IMR-90 (cell line): ENCODE measurements at regions not wholly inside any gene's neighbourhood (a gene's known extent, or its start where the extent isn't known, plus 50 kb on each side); places are given as distances from the start of the nearest gene placed in this dataset.

Experiments used
- ATAC-seq: fragments of 200-7000 bp; cut with Tn5 transposase; 2 replicates; pipeline ENCODE4 v1.9.1; 2020; ENCODE audit warnings: low read depth, mild to moderate bottlenecking, moderate library complexity
- BruUV-seq: library from RNA; stranded (reverse); fragments of 400-500 nt; replicated peaks from 2 replicates; lab custom pipeline; 2021; lab: Mats Ljungman, UMichigan
- CTCF ChIA-PET: fragments of 300-600 bp; formaldehyde crosslinking; extraction: SDS; loops from one replicate; lab custom pipeline; 2021; ENCODE audit warnings: antibody characterized with exemption; lab: Yijun Ruan, JAX
- POLR2A ChIA-PET: fragments of 300-600 bp; sonication (Branson Sonifier 250); formaldehyde crosslinking; loops from one replicate; lab custom pipeline; 2022; ENCODE audit warnings: antibody characterized with exemption; ENCODE audit not compliant: unreplicated experiment; lab: Charles Lee
- DNase-seq: peaks from one replicate; pipeline ENCODE4 v3.0.0; 2013
- H2AFZ ChIP-seq: replicated peaks from 2 replicates; pipeline ENCODE3; 2013; ENCODE audit warnings: low read length, mild to moderate bottlenecking; ENCODE audit not compliant: poor library complexity
- H2AK5ac ChIP-seq: 2 replicates; pipeline ENCODE4 v1.6.1; 2013; ENCODE audit warnings: low read depth, low read length, inconsistent platforms
- H2AK9ac ChIP-seq: replicated peaks from 2 replicates; pipeline ENCODE3; 2013; ENCODE audit warnings: mild to moderate bottlenecking, low read depth, low read length, moderate library complexity; ENCODE audit not compliant: poor library complexity
- H2BK120ac ChIP-seq: 2 replicates; pipeline ENCODE4 v1.6.1; 2013; ENCODE audit warnings: low read depth, low read length, inconsistent platforms
- H2BK15ac ChIP-seq: 3 replicates; pipeline ENCODE4 v1.6.1; 2013; ENCODE audit warnings: low read depth, low read length, inconsistent platforms
- H2BK20ac ChIP-seq: 2 replicates; pipeline ENCODE4 v1.6.1; 2013; ENCODE audit warnings: low read depth, mild to moderate bottlenecking, inconsistent platforms, low read length, moderate library complexity
- H2BK5ac ChIP-seq: 2 replicates; pipeline ENCODE4 v1.6.1; 2013; ENCODE audit warnings: mild to moderate bottlenecking, low read depth, low read length, inconsistent platforms; ENCODE audit not compliant: poor library complexity, severe bottlenecking
- H3K14ac ChIP-seq: replicated peaks from 2 replicates; pipeline ENCODE4 v1.6.1; 2013; ENCODE audit warnings: low read depth, low read length, inconsistent platforms
- H3K18ac ChIP-seq: 2 replicates; pipeline ENCODE4 v1.6.1; 2013; ENCODE audit warnings: low read depth, low read length, control low read depth
- H3K23ac ChIP-seq: 2 replicates; pipeline ENCODE4 v1.6.1; 2013; ENCODE audit warnings: low read depth, low read length, inconsistent platforms
- H3K27ac ChIP-seq: 2 replicates; pipeline ENCODE4 v1.5.1; 2013; ENCODE audit warnings: mild to moderate bottlenecking, control low read depth, low read length; ENCODE audit not compliant: insufficient read depth
- H3K27me3 ChIP-seq: 2 replicates; pipeline ENCODE4 v1.6.1; 2013; ENCODE audit warnings: low read length; ENCODE audit not compliant: control insufficient read depth, insufficient read depth
- H3K36me3 ChIP-seq: 2 replicates; pipeline ENCODE4 v1.6.1; 2013; ENCODE audit warnings: low read length, mixed read lengths; ENCODE audit not compliant: control insufficient read depth, insufficient read depth
- H3K4ac ChIP-seq: 2 replicates; pipeline ENCODE4 v1.6.1; 2013; ENCODE audit warnings: low read depth, low read length, inconsistent platforms
- H3K4me1 ChIP-seq: 2 replicates; pipeline ENCODE4 v1.6.1; 2013; ENCODE audit warnings: low read length, mixed read lengths; ENCODE audit not compliant: control insufficient read depth, insufficient read depth
- H3K4me2 ChIP-seq: 2 replicates; pipeline ENCODE4 v1.6.1; 2013; ENCODE audit warnings: low read depth, mild to moderate bottlenecking, control low read depth, low read length, moderate library complexity
- H3K4me3 ChIP-seq: 2 replicates; pipeline ENCODE4 v1.5.1; 2013; ENCODE audit warnings: low read depth, mild to moderate bottlenecking, control low read depth, low read length, moderate library complexity; ENCODE audit not compliant: insufficient read depth
- H3K56ac ChIP-seq: 2 replicates; pipeline ENCODE4 v1.6.1; 2013; ENCODE audit warnings: low read length, inconsistent platforms; ENCODE audit not compliant: insufficient read depth; ENCODE audit errors: extremely low read depth
- H3K79me1 ChIP-seq, 2 experiments: 2 replicates each; pipeline ENCODE4 v1.6.1; 2013; ENCODE audit warnings: low read length in 2 of 2, inconsistent platforms in 1 of 2, low read depth in 1 of 2
- H3K9ac ChIP-seq: 2 replicates; pipeline ENCODE4 v1.6.1; 2013; ENCODE audit warnings: low read depth, low read length, control low read depth
- H3K9me1 ChIP-seq: 2 replicates; pipeline ENCODE4 v1.6.1; 2013; ENCODE audit warnings: low read length, inconsistent platforms; ENCODE audit not compliant: insufficient read depth
- H3K9me3 ChIP-seq: 2 replicates; pipeline ENCODE4 v1.6.1; 2013; ENCODE audit warnings: low read length; ENCODE audit not compliant: control insufficient read depth, insufficient read depth
- H4K20me1 ChIP-seq: 2 replicates; pipeline ENCODE4 v1.6.1; 2013; ENCODE audit warnings: low read length, inconsistent platforms; ENCODE audit not compliant: insufficient read depth
- H4K5ac ChIP-seq: 2 replicates; pipeline ENCODE4 v1.6.1; 2013; ENCODE audit warnings: mild to moderate bottlenecking, low read depth, low read length, control low read depth
- H4K8ac ChIP-seq, 2 experiments: 2 replicates each; pipeline ENCODE4 v1.6.1; 2013; ENCODE audit warnings: low read depth in 2 of 2, low read length in 2 of 2, control low read depth in 1 of 2, inconsistent platforms in 1 of 2
- H4K91ac ChIP-seq: 2 replicates; pipeline ENCODE4 v1.6.1; 2013; ENCODE audit warnings: low read depth, low read length, inconsistent platforms; ENCODE audit not compliant: insufficient read depth
- BHLHE40 ChIP-seq: fragments of 150-350 bp; IDR thresholded peaks from 2 replicates; pipeline ENCODE4 v1.6.1; 2016; ENCODE audit warnings: mild to moderate bottlenecking, low read depth, low read length
- CEBPB ChIP-seq: IDR thresholded peaks from 2 replicates; pipeline ENCODE4 v1.6.1; 2012; ENCODE audit warnings: low read depth, low read length, improper control_type of control experiment
- CHD1 ChIP-seq: IDR thresholded peaks from 2 replicates; pipeline ENCODE4 v1.6.1; 2012; ENCODE audit warnings: low read depth, low read length, improper control_type of control experiment
- FOS ChIP-seq: fragments of 150-350 bp; IDR thresholded peaks from 2 replicates; pipeline ENCODE4 v1.6.1; 2016; ENCODE audit warnings: low read depth, low read length
- MAFK ChIP-seq: IDR thresholded peaks from 2 replicates; pipeline ENCODE4 v1.6.1; 2012; ENCODE audit warnings: low read depth, low read length, improper control_type of control experiment
- MAZ ChIP-seq: IDR thresholded peaks from 2 replicates; pipeline ENCODE4 v1.6.1; 2012; ENCODE audit warnings: low read depth, mild to moderate bottlenecking, low read length, improper control_type of control experiment, moderate library complexity, borderline replicate concordance
- MXI1 ChIP-seq: IDR thresholded peaks from 2 replicates; pipeline ENCODE4 v1.6.1; 2012; ENCODE audit warnings: low read depth, mild to moderate bottlenecking, low read length, moderate library complexity, borderline replicate concordance
- NFE2L2 ChIP-seq: fragments of 150-350 bp; IDR thresholded peaks from 2 replicates; pipeline ENCODE4 v1.6.1; 2016; ENCODE audit warnings: low read depth, mild to moderate bottlenecking, low read length
- POLR2A ChIP-seq: IDR thresholded peaks from 2 replicates; pipeline ENCODE4 v1.6.1; 2012; ENCODE audit warnings: mild to moderate bottlenecking, low read depth, low read length
- RAD21 ChIP-seq: IDR thresholded peaks from 2 replicates; pipeline ENCODE4 v1.6.1; 2012; ENCODE audit warnings: low read length, improper control_type of control experiment
- RCOR1 ChIP-seq: IDR thresholded peaks from 2 replicates; pipeline ENCODE4 v1.6.1; 2012; ENCODE audit warnings: mild to moderate bottlenecking, low read length, improper control_type of control experiment; ENCODE audit not compliant: insufficient replicate concordance
- RFX5 ChIP-seq: IDR thresholded peaks from 2 replicates; pipeline ENCODE4 v1.8.0; 2012; ENCODE audit warnings: low read depth, mild to moderate bottlenecking, low read length, moderate library complexity
- SMC3 ChIP-seq: fragments of 150-350 bp; IDR thresholded peaks from 2 replicates; pipeline ENCODE4 v1.6.1; 2016; ENCODE audit warnings: low read depth, mild to moderate bottlenecking, antibody characterized with exemption, low read length, moderate library complexity
- WGBS, 2 experiments: methylation state at CpG; one replicate each; pipeline versions ENCODE4 v1.1.5 to v1.1.7; 2013; ENCODE audit warnings: missing lambda C conversion rate in 2 of 2; ENCODE audit not compliant: insufficient read length in 1 of 2; ENCODE audit errors: extremely low coverage in 2 of 2; 5-methylcytosine and 5-hydroxymethylcytosine counted together
- dilution Hi-C: fragments of 300-500 bp; cut with HindIII; formaldehyde crosslinking; loops from one replicate; pipeline ENCODE4 v1.14.3; 2018; ENCODE audit warnings: low sequenced_read_pairs; ENCODE audit not compliant: unreplicated experiment
- in situ Hi-C: fragments of 300-500 bp; cut with MboI; formaldehyde crosslinking; loops from 3 replicates; pipeline ENCODE4 v1.14.3; 2019; ENCODE audit warnings: low sequenced_read_pairs, inconsistent platforms, mixed read lengths
- intact Hi-C: fragments of 100-400 bp; cut with micrococcal nuclease; formaldehyde crosslinking; loops from 2 replicates; pipeline ENCODE4 v1.10.0; 2022
- TF ChIP-seq, protein P1 (sequence below): conservative IDR thresholded peaks from 2 replicates; pipeline ENCODE4 v1.5.1; 2012; ENCODE audit warnings: mild to moderate bottlenecking, low read depth, low read length, improper control_type of control experiment
- TF ChIP-seq, protein P2 (sequence below): fragments of 150-350 bp; IDR thresholded peaks from 2 replicates; pipeline ENCODE4 v1.6.1; 2016; ENCODE audit warnings: low read depth, mild to moderate bottlenecking, low read length, moderate library complexity, borderline replicate concordance
- TF ChIP-seq, protein P3 (sequence below): fragments of 150-350 bp; IDR thresholded peaks from 2 replicates; pipeline ENCODE4 v1.6.1; 2017; ENCODE audit warnings: mild to moderate bottlenecking, antibody characterized with exemption, low read length, low read depth

DNA sequence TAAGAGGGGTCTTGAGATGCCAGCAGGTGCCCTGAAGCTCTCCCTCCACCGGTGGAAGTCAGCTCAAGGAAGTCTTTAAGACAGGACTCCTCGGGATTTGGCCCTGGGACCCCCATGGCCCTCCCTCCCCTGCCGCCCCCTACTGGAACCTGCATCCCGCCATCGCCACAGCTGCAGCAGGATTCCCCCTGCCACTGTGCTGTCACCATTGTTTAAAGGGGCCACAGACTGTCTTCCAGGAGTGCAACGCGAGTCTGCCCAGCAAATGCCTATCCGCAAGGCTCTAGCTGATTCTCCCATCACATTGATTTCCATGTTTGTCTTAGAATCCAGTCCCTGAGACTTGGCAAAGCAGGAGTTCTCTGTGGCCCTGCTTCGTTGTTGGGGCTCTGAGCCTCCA lies 770.8 kb upstream of the ALG10B start:
- no peak overlapping the region for H3K4ac ChIP-seq
- no peak overlapping the region for H4K91ac ChIP-seq
- no peak overlapping the region for H3K9ac ChIP-seq
- no TSS peak for BruUV-seq
- H3K9me3 ChIP-seq, result peaks cover 54% of the 10 kb centered on the region
- no peaks in the 10 kb centered on the region for H3K27me3 ChIP-seq
- TF ChIP-seq MXI1 (no peak), POLR2A (no peak), CHD1 (no peak), MAZ (no peak), SMC3 (no peak), RAD21 (no peak), BHLHE40 (no peak), CEBPB (no peak), MAFK (no peak), RCOR1 (no peak), FOS (no peak), RFX5 (no peak), NFE2L2 (no peak)
- TF ChIP-seq, protein P1, sequence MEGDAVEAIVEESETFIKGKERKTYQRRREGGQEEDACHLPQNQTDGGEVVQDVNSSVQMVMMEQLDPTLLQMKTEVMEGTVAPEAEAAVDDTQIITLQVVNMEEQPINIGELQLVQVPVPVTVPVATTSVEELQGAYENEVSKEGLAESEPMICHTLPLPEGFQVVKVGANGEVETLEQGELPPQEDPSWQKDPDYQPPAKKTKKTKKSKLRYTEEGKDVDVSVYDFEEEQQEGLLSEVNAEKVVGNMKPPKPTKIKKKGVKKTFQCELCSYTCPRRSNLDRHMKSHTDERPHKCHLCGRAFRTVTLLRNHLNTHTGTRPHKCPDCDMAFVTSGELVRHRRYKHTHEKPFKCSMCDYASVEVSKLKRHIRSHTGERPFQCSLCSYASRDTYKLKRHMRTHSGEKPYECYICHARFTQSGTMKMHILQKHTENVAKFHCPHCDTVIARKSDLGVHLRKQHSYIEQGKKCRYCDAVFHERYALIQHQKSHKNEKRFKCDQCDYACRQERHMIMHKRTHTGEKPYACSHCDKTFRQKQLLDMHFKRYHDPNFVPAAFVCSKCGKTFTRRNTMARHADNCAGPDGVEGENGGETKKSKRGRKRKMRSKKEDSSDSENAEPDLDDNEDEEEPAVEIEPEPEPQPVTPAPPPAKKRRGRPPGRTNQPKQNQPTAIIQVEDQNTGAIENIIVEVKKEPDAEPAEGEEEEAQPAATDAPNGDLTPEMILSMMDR, result no peak
- TF ChIP-seq, protein P2, sequence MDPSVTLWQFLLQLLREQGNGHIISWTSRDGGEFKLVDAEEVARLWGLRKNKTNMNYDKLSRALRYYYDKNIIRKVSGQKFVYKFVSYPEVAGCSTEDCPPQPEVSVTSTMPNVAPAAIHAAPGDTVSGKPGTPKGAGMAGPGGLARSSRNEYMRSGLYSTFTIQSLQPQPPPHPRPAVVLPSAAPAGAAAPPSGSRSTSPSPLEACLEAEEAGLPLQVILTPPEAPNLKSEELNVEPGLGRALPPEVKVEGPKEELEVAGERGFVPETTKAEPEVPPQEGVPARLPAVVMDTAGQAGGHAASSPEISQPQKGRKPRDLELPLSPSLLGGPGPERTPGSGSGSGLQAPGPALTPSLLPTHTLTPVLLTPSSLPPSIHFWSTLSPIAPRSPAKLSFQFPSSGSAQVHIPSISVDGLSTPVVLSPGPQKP, result no peak
- TF ChIP-seq, protein P3, sequence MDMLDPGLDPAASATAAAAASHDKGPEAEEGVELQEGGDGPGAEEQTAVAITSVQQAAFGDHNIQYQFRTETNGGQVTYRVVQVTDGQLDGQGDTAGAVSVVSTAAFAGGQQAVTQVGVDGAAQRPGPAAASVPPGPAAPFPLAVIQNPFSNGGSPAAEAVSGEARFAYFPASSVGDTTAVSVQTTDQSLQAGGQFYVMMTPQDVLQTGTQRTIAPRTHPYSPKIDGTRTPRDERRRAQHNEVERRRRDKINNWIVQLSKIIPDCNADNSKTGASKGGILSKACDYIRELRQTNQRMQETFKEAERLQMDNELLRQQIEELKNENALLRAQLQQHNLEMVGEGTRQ, result no peak
- H3K23ac ChIP-seq, result no peak overlapping the region
- no peaks in the 10 kb centered on the region for H3K9me1 ChIP-seq
- DNase-seq (no peak), ATAC-seq (no peak)
- no peak overlapping the region for H2BK5ac ChIP-seq
- CTCF ChIA-PET, result no interaction called here
- no peak overlapping the region for H2AK5ac ChIP-seq
- H4K20me1 ChIP-seq, result no peaks in the 10 kb centered on the region
- H3K56ac ChIP-seq, result no peak overlapping the region
- H2BK20ac ChIP-seq, result no peak overlapping the region
- H4K5ac ChIP-seq, result no peak overlapping the region
- no peak overlapping the region for H2AK9ac ChIP-seq
- dilution Hi-C loops (no loop called here), intact Hi-C loops (no loop called here), in situ Hi-C loops (no loop called here)
- no peak overlapping the region for H3K18ac ChIP-seq
- H3K14ac ChIP-seq, result no peak overlapping the region
- no peaks in the 10 kb centered on the region for H3K36me3 ChIP-seq
- H3K4me1 ChIP-seq, result no peaks in the 10 kb centered on the region
- WGBS, 2 experiments, result 59% methylated on average over 6 of the region's 9 CpGs; no CpG with 5 or more reads in 1 of the 2 experiments
- no peak overlapping the region for H3K27ac ChIP-seq
- no peak overlapping the region for H4K8ac ChIP-seq
- no peaks in the 10 kb centered on the region for H3K79me1 ChIP-seq
- POLR2A ChIA-PET, result no interaction called here
- H2BK15ac ChIP-seq, result no peak overlapping the region
- no peak overlapping the region for H3K4me2 ChIP-seq
- H2AFZ ChIP-seq, result no peak overlapping the region
- no peak overlapping the region for H3K4me3 ChIP-seq
- no peak overlapping the region for H2BK120ac ChIP-seq
